GM13976 (cell line): ENCODE measurements at regions not wholly inside any gene's neighbourhood (a gene's known extent, or its start where the extent isn't known, plus 50 kb on each side); places are given as distances from the start of the nearest gene placed in this dataset.
"Not testable (repeated sequence)": the region's sequence is repeated elsewhere in the genome, so short reads cannot be mapped to it uniquely, and the experiment has no call there.

ENCODE experiments used
- DNase-seq: peaks from one replicate; pipeline ENCODE4 v3.0.0; 2012; ENCODE audit warnings: low spot score
- in situ Hi-C: fragments of 300-500 bp; cut with MboI; formaldehyde crosslinking; loops from one replicate; pipeline ENCODE4 v1.12.0; 2022; ENCODE audit warnings: low sequenced_read_pairs, mixed read lengths, inconsistent platforms; ENCODE audit not compliant: unreplicated experiment
- TF ChIP-seq, protein P1 (sequence below): IDR thresholded peaks from 2 replicates; pipeline ENCODE4 v1.5.1; 2012; ENCODE audit warnings: borderline replicate concordance, mild to moderate bottlenecking; ENCODE audit not compliant: insufficient read depth; ENCODE audit errors: extremely low read depth, missing control alignments, control extremely low read depth

DNA sequence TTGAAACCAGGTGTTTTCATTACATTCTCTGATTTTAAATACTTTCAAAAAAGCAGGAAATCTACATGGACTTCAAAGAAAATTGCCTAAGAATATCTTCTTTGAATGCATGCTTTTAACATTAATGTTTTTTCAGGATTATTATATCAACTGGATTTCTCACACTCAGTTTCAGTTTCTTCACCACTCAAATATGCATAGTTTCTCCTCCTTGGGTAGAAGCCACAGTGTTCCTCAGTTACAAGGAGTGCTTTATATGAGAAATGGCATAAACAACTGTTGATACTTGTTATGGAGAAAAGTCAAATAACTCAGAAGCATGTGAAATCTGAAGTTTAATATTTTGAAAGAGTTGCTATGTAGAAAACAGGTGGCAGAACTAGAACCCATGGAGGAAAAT lies 196.9 kb downstream of the DMRTA1 start:
- in situ Hi-C loops = no loop called here
- TF ChIP-seq, protein P1, sequence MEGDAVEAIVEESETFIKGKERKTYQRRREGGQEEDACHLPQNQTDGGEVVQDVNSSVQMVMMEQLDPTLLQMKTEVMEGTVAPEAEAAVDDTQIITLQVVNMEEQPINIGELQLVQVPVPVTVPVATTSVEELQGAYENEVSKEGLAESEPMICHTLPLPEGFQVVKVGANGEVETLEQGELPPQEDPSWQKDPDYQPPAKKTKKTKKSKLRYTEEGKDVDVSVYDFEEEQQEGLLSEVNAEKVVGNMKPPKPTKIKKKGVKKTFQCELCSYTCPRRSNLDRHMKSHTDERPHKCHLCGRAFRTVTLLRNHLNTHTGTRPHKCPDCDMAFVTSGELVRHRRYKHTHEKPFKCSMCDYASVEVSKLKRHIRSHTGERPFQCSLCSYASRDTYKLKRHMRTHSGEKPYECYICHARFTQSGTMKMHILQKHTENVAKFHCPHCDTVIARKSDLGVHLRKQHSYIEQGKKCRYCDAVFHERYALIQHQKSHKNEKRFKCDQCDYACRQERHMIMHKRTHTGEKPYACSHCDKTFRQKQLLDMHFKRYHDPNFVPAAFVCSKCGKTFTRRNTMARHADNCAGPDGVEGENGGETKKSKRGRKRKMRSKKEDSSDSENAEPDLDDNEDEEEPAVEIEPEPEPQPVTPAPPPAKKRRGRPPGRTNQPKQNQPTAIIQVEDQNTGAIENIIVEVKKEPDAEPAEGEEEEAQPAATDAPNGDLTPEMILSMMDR = no peak
- no peak for DNase-seq

DNA sequence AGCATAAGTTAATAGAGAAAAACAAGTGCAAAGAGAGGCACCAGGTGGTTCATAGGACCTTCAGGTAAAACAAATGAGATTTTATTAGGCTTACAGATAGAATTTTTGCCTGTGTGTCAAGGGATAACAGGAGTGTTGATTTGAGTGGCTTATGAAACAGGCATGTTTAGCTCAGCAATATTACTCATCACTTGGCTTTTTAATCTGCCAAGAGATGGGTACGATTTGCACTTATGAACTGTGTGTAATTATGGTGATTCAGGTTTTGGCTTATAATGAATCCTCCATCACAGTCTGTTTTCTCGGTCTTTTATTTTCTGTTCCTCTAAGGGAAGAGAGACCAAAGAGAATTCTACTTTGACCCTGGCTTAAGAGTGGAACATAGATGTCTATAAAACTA lies 199.3 kb downstream of the DMRTA1 start:
- no peak for DNase-seq

DNA sequence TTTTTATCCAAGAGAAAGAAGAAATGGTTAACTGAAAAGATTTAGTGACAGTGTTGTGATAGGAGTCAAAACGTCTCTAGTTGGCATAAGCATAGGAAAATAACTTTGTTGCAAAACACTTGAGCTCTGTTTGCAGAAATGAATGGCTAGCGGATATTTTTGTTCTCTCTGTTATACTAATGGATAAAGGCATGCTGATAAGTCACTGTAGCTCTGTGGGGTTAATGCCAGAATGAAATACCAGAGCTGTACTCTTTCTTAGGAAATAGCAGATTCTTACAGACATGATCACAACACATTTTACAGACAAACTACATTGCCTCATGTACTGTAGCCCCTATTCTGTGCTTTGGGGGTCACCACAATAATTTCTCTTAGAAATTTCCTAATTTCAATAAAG lies 202.8 kb downstream of the DMRTA1 start:
- DNase-seq = no peak
- in situ Hi-C loops = no loop called here
- TF ChIP-seq, protein P1 = no peak

More for the DNA sequence above, 199.3 kb downstream of the DMRTA1 start:
- TF ChIP-seq, protein P1 = no peak
- in situ Hi-C loops = no loop called here

DNA sequence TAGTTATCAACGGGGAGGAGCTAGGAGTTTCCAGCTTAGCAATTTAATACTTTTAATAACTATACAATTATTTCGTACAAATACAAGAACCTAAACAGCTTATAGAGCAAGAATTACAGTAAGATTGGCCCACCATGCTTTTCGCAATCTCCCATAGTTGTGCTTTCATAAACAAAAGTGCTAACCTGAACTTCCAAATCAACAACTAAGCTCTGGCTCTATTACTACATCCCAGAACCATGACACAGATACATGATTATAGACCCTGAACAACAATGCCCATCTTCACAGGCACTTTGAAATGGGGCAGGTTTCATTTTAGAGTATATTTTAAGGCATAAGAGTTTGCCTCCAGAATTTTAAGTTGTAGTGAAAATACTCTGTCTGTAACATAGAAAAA lies 203.5 kb downstream of the DMRTA1 start:
- no peak for DNase-seq
- TF ChIP-seq, protein P1 = no peak
- in situ Hi-C loops = no loop called here

DNA sequence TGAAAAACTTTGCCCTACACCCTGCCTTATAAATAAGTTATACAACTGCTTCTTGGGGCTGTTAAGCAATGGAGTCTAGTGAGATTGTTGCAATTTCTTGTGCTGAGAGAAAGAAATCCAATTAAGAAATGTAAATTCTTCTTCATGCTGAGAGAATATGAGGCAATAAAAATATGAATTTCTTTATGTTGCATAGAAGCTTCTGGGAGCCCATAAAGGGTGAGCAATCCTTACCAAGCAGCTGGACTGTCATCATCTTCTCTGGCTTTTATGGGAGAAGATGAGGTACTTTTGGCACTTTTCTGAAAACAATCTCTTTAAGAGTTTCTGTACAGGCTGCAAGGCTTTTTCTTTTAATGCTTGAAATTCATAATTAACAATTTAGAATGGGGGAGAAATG lies 204.3 kb downstream of the DMRTA1 start:
- in situ Hi-C loops = no loop called here
- TF ChIP-seq, protein P1 = no peak
- no peak for DNase-seq

DNA sequence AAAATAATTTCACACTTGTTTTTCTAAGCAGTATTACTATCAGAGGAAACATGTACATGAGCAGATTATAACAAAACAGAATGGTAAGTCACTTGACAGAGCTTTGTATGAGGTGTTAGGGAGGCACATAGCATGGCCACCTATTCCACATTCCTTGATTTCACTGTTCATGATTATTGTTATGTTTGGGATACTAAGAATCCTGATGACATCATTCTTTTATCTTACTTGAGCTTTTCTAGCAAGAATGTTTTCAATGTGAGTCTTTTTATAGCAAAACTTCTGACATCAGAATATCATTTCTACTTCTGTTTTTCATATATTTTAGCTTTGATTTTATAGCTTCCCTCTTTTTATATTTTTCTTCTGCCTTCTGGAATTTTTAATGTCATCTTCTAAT lies 208.2 kb downstream of the DMRTA1 start:
- DNase-seq = no peak
- TF ChIP-seq, protein P1 = no peak
- in situ Hi-C loops = no loop called here

DNA sequence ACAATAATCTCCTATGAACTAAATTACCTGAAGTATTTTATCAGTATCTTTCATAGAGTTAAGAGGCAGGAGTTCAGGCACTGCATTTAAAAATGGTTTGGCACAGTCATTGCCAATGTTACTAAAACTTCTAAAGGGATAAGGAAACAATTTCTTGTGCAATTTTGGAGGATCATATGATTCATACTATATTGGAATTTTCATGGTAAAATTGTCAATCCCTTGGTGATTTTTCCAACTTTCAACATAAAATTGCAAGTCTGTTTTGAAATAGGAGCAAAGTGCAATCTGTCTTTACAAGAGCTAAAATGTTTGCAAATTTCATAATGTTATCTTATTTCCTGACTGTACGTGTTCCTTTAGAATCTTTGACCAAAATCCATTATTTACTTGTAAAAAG lies 211.1 kb downstream of the DMRTA1 start:
- TF ChIP-seq, protein P1 = no peak
- in situ Hi-C loops = no loop called here
- no peak for DNase-seq

DNA sequence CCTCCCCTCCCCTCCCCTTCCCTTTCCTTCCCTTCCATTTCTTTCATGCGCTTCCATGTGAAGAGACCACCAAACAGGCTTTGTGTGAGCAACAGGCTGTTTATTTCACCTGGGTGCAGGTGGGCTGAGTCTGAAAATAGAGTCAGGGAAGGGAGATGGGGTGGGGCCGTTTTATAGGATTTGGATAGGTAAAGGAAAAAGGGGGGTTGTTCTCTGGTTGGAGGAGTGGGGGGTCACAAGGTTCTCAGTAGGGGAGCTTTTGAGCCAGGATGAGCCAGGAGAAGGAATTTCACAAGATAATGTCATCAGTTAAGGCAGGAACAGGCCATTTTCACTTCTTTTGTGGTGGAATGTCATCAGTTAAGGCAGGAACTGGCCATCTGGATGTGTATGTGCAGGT lies 211.9 kb downstream of the DMRTA1 start:
- DNase-seq, in situ Hi-C loops: not testable (repeated sequence)
